ENCODE measurements at regions not wholly inside any gene's neighbourhood (a gene's known extent, or its start where the extent isn't known, plus 50 kb on each side); places are given as distances from the start of the nearest gene placed in this dataset.
"Not testable (repeated sequence)": the region's sequence is repeated elsewhere in the genome, so short reads cannot be mapped to it uniquely, and the experiment has no call there.

DNA sequence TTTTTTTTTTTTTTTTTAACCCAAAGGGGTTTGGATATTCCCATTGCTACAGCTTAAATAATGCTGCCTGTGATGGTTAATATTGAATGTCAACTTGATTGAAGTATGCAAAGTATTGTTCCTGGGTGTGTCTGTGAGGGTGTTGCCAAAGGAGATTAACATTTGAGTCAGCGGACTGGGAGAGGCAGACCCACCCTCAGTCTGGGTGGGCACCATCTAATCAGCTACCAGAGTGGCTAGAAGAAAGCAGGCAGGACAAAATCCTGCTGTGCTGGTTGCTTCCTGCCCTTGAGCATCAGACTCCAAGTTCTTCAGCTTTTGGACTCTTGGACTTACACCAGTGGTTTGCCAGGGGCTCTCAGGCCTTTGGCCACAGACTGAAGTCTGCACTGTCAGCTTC, 106.8 kb upstream of the RBMS1 start:
- TF ChIP-seq, protein P1, sequence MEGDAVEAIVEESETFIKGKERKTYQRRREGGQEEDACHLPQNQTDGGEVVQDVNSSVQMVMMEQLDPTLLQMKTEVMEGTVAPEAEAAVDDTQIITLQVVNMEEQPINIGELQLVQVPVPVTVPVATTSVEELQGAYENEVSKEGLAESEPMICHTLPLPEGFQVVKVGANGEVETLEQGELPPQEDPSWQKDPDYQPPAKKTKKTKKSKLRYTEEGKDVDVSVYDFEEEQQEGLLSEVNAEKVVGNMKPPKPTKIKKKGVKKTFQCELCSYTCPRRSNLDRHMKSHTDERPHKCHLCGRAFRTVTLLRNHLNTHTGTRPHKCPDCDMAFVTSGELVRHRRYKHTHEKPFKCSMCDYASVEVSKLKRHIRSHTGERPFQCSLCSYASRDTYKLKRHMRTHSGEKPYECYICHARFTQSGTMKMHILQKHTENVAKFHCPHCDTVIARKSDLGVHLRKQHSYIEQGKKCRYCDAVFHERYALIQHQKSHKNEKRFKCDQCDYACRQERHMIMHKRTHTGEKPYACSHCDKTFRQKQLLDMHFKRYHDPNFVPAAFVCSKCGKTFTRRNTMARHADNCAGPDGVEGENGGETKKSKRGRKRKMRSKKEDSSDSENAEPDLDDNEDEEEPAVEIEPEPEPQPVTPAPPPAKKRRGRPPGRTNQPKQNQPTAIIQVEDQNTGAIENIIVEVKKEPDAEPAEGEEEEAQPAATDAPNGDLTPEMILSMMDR (IDR thresholded peaks at IDR 0.05): not testable (repeated sequence)
- TF ChIP-seq POLR2A, EP300, POLR2AphosphoS5 (IDR thresholded peaks at IDR 0.05): not testable (repeated sequence)
